ENCODE measurements at regions not wholly inside any gene's neighbourhood (a gene's known extent, or its start where the extent isn't known, plus 50 kb on each side); places are given as distances from the start of the nearest gene placed in this dataset.
"Not testable (repeated sequence)": the region's sequence is repeated elsewhere in the genome, so short reads cannot be mapped to it uniquely, and the experiment has no call there.

GRCh38 chr20:29349836-29350235 lies 1907.6 kb upstream of the DEFB115 start:
- Histone ChIP-seq H3K27me3 (ENCODE audit: insufficient read depth, low read depth) (no peaks in the 10 kb centered on the region), H3K36me3 (ENCODE audit: insufficient read depth) (no peaks in the 10 kb centered on the region), H3K9ac (no peak overlapping the region), H2AFZ (ENCODE audit: low read depth) (no peak overlapping the region), H3K79me2 (ENCODE audit: insufficient read depth, low read depth) (no peaks in the 10 kb centered on the region), H3K27ac (no peak overlapping the region), H3K4me1 (ENCODE audit: low read depth, poor library complexity, severe bottlenecking) (no peaks in the 10 kb centered on the region), H4K20me1 (ENCODE audit: insufficient read depth) (no peaks in the 10 kb centered on the region), H3K4me2 (no peak overlapping the region), H3K4me3 (IDR thresholded peaks at IDR 0.05; ENCODE audit: insufficient read depth, low read depth, low read length) (no peak overlapping the region)
- TF ChIP-seq CTCF (conservative IDR thresholded peaks at IDR 0.05; ENCODE audit: low read depth, low read length), result no peak

- H2AFZ ChIP-seq (ENCODE audit: low read depth); H3K4me3 ChIP-seq (IDR thresholded peaks at IDR 0.05; ENCODE audit: insufficient read depth, low read depth, low read length); H3K4me2 ChIP-seq; H3K36me3 ChIP-seq (ENCODE audit: insufficient read depth); H4K20me1 ChIP-seq (ENCODE audit: insufficient read depth); H3K79me2 ChIP-seq (ENCODE audit: insufficient read depth, low read depth); H3K9ac ChIP-seq; H3K27ac ChIP-seq; H3K4me1 ChIP-seq (ENCODE audit: low read depth, poor library complexity, severe bottlenecking); H3K27me3 ChIP-seq (ENCODE audit: insufficient read depth, low read depth): not testable (repeated sequence)
Measured at GRCh38 chr20:29375937-29376336, 1881.5 kb upstream of the DEFB115 start.

- not testable (repeated sequence) for H3K27me3 ChIP-seq (ENCODE audit: insufficient read depth, low read depth); H2AFZ ChIP-seq (ENCODE audit: low read depth); H3K4me1 ChIP-seq (ENCODE audit: low read depth, poor library complexity, severe bottlenecking); H3K36me3 ChIP-seq (ENCODE audit: insufficient read depth); H3K4me2 ChIP-seq; H3K27ac ChIP-seq; H3K9ac ChIP-seq; H3K4me3 ChIP-seq (IDR thresholded peaks at IDR 0.05; ENCODE audit: insufficient read depth, low read depth, low read length); H4K20me1 ChIP-seq (ENCODE audit: insufficient read depth); H3K79me2 ChIP-seq (ENCODE audit: insufficient read depth, low read depth)
Measured at GRCh38 chr20:29392853-29393252, 1864.6 kb upstream of the DEFB115 start.

GRCh38 chr20:29408034-29408695 lies 1849.3 kb upstream of the DEFB115 start:
- no peak overlapping the region for H3K4me3 ChIP-seq (IDR thresholded peaks at IDR 0.05; ENCODE audit: insufficient read depth, low read depth, low read length)
- H3K27me3 ChIP-seq (ENCODE audit: insufficient read depth, low read depth), result no peaks in the 10 kb centered on the region
- no peak overlapping the region for H3K27ac ChIP-seq
- H3K4me1 ChIP-seq (ENCODE audit: low read depth, poor library complexity, severe bottlenecking), result no peaks in the 10 kb centered on the region
- H4K20me1 ChIP-seq (ENCODE audit: insufficient read depth), result no peaks in the 10 kb centered on the region
- no peak overlapping the region for H3K9ac ChIP-seq
- H2AFZ ChIP-seq (ENCODE audit: low read depth), result no peak overlapping the region
- H3K4me2 ChIP-seq, result no peak overlapping the region
- no peaks in the 10 kb centered on the region for H3K36me3 ChIP-seq (ENCODE audit: insufficient read depth)
- TF ChIP-seq CTCF (conservative IDR thresholded peaks at IDR 0.05; ENCODE audit: low read depth, low read length), result no peak
- no peaks in the 10 kb centered on the region for H3K79me2 ChIP-seq (ENCODE audit: insufficient read depth, low read depth)

- H3K36me3 ChIP-seq (ENCODE audit: insufficient read depth); H3K4me1 ChIP-seq (ENCODE audit: low read depth, poor library complexity, severe bottlenecking); H3K9ac ChIP-seq; H3K27me3 ChIP-seq (ENCODE audit: insufficient read depth, low read depth); H2AFZ ChIP-seq (ENCODE audit: low read depth); H3K79me2 ChIP-seq (ENCODE audit: insufficient read depth, low read depth); H4K20me1 ChIP-seq (ENCODE audit: insufficient read depth); H3K4me2 ChIP-seq; H3K27ac ChIP-seq; H3K4me3 ChIP-seq (IDR thresholded peaks at IDR 0.05; ENCODE audit: insufficient read depth, low read depth, low read length): not testable (repeated sequence)
Measured at GRCh38 chr20:29408707-29409106, 1848.8 kb upstream of the DEFB115 start.

- H2AFZ ChIP-seq (ENCODE audit: low read depth); H3K9ac ChIP-seq; H3K4me2 ChIP-seq; H3K4me1 ChIP-seq (ENCODE audit: low read depth, poor library complexity, severe bottlenecking); H3K27ac ChIP-seq; H4K20me1 ChIP-seq (ENCODE audit: insufficient read depth); H3K36me3 ChIP-seq (ENCODE audit: insufficient read depth); H3K79me2 ChIP-seq (ENCODE audit: insufficient read depth, low read depth); H3K27me3 ChIP-seq (ENCODE audit: insufficient read depth, low read depth); H3K4me3 ChIP-seq (IDR thresholded peaks at IDR 0.05; ENCODE audit: insufficient read depth, low read depth, low read length): not testable (repeated sequence)
Measured at GRCh38 chr20:29409160-29409689, 1848.2 kb upstream of the DEFB115 start.
